CD1c-positive myeloid dendritic cell (primary cell): ENCODE measurements at regions not wholly inside any gene's neighbourhood (a gene's known extent, or its start where the extent isn't known, plus 50 kb on each side); places are given as distances from the start of the nearest gene placed in this dataset.

Experiments
- DNase-seq: peaks from one replicate; pipeline ENCODE4 v3.0.0-alpha.2; 2016; ENCODE audit errors: extremely low spot score

DNA sequence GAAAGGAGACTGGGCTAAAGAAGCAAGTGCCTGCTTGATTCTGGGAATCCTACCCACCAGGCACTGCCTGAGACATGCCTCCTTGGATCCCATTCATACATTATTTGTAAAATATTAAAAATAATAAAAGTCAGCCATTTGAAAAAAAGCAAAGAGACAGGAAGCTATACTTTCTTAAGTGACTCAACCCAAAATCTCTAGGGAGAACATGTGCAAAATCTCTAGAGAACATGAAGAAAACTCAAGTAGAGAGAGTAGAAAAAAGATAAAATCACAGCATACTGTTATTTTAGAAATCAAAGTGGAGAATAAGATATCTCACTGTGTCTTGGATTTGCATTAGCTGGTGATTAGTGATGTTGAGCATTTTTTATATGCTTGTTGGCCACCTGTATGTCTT lies 197.2 kb upstream of the GGTLC1 start:
- no peak for DNase-seq

DNA sequence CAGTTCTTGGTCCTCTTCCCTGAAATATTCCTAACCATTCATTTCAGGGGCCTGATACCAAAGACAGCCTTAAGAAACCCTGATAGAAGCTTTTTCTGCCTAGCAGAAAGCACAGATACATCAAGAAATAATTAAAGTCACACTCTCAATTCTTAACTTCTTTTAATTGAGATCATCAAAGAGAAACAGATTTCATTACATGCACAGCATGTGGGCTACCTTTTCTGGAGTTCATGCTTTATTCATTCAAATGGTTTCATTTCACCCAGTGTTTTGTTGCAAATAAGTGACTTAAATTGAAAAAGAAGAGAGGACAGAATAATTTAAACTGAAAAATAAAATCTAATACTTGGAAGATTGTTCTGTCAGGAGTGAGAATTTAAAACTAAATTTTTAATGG lies 192.6 kb upstream of the GGTLC1 start:
- no peak for DNase-seq

DNA sequence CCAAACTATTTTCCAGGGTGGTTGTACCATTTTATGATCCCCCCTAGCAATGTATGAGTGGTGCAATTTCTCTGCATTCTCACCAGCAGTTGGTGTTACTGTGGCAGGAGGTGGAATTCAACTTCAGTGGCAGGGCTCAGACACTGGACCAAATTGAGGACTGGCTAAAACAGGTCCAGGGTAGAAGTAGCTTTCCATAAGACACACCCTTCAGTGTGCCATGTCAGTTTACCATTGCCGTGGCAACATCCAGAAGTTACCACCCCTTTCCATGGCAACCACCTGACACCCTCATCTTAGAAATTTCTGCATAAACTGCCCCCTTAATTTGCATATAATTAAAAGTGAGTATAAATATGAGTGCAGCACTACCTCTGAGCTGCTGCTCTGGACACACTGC lies 180.7 kb upstream of the GGTLC1 start:
- DNase-seq = no peak

DNA sequence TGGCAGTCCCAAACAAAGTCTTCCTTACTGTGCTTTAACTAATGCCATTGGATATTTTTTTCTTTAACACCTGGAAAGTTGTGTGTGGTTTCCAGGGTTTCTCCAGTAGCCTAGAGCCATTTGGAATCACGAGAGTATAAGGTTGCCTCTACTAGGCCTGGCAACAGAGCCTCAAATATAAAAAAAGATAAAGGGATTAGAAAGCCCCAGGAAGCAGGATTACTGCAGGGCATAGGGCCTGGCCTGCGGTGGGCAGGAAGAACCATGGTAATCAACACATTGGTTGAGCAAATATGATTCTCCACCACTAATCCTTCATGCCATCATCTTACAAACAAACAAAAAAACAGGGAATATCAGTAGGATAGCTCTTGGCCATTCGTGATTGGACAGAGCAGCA lies 177.8 kb upstream of the GGTLC1 start:
- DNase-seq = no peak

DNA sequence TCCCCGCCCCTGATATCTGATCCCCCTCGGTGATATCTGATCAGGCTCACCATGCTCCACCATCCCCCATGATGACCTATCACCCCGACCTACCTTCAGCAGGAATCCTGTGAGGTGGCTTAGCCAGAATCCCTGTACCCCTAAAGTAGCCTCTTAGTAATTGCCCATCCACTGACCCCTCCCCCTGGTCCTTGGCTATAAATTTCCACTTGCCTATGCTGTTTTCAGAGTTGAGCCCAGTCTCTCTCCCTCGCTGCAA lies 177.5 kb upstream of the GGTLC1 start:
- DNase-seq = no peak

DNA sequence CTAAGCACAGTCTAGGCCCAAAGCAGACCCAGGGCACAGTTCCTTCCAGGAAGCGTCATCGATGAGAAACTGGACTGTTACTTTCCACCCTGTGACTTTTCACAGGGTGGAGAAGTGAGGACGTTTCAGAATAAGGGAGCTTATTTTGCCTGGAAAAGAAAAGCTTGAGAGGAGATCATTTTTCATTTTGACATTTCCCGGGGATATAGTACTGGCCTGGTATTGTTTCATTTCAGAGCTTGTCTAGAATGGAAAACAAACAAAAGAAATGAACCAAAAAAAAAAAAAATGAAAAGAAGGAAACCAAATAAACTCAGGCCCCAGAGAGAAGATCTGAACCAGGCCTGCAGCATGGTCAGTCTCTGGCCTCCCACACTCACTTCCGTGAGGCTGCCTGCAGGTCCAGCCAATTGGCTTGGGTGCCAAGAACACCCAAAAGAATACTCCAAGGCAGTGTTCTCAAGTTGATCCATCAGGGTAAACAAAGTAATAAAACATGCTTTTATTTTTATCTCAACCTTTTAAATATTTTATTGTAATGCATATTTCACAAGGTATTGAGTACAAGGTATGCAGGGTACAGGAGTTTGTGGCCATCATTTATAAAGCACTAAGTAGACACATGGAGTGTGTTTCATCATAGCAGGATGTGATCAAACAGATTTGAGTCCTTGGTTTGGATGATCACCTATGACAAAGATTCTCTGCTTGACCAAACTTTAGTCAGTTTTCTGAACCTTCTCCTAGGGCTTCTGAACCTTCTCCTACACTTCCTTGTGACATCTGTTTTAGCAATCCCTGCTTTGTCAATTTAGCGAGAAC lies 176.9 kb upstream of the GGTLC1 start:
- no peak for DNase-seq

DNA sequence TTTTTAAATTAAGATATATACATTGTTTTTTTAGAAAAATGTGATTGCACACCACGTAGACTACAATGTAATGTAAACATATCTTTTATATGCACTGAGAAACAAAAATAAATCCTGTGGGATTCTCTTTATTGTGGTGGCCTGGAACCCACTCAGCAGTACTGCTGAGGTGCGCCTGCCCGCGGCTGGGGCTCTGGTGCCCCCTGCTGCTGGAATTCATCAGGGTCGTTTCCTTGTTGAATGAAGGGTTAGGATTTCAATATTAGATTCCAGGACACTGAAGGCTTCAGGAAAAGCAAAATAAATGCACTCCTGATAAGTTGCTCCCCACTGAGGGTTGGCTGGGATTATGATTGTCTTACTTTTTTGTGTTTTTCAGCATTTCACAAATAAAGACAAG lies 175.8 kb upstream of the GGTLC1 start:
- DNase-seq = no peak

DNA sequence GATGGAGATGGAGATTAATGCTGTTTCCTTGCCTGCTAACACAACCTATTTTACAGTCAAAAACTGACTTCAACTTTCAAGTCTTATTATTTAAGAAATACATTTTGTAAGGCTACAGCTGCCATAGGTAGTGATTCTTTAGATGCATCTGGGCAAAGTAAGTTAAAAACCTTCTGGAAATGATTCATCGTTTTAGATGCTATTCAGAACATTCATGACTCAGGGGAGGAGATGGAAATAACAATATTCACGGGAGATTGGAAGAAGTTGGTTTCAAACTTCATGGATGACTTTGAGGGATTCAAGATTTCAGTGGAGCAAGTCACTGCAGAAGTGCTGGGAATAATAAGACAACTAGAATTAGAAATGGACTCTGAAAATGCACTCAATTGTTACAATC lies 174.9 kb upstream of the GGTLC1 start:
- no peak for DNase-seq

DNA sequence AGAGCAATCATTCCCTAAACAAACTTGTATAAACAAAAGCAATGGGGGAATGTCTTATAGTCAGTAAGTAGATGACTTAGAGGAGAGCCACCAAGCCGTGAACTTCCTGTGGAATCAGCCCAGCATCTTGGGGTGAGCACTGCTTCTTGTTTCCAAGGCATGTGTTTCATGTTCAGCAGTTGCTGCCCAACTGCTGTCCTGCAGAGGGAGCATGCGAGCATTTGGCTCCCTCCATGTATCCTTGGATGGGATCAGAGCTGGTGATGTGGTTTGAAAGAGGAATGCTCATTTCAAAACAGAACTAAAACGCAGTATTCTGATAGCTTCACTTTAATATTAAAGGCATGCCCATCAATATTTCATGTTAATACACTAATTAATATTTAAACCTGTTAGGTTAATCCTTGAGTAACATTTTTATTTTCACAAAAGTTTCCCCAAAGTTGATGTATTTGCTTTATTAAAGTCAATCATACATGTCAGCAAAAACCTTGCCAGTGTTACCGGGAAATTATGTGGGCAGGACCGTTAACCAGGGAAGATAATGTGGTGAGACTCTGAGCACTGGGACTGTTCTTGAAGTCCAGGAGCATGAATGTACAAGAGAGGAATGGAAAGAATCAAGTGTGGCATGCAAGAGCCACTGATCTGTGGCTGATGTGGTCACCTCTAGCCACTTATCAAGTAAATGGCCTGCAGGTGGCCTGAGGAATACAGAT lies 172.1 kb upstream of the GGTLC1 start:
- DNase-seq = peak; percentile 27

DNA sequence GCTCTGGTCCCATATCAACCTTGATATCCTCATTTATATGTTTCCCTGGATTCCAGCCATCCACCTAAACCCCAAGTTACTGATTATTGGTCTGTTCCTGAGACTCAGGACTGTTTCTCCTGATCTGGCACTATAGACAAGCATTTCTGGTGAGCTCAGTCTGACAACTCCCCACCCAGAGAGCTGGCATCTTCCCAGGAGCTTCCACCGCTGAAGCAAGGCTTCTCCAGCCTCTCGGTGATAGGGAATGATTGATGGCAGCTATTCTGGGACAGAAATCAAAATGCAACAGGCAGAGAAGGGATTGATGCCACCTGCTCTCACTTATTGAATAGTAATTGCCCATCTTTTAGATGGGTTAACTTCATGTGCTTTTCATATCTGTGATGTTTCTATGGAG lies 169.7 kb upstream of the GGTLC1 start:
- DNase-seq = no peak

DNA sequence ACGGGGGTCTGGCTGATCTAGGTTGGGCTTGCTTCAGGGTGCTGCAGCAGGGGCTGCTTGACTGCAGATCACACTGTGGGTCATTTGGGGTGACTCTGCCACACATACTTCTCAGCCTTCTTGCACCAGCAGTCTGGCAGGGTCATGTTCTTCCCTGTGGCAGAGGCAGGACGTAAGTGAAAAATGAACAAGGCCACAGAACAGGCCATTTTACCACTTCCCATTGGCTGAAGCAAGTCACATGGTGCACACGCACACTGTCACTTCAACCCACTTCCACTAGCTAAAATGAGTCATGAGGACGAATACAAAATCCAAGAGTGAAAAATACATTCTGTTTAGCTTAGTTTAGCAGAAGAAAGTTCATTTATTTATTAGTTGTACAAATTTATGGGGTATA lies 168.6 kb upstream of the GGTLC1 start:
- peak; percentile 26 for DNase-seq

DNA sequence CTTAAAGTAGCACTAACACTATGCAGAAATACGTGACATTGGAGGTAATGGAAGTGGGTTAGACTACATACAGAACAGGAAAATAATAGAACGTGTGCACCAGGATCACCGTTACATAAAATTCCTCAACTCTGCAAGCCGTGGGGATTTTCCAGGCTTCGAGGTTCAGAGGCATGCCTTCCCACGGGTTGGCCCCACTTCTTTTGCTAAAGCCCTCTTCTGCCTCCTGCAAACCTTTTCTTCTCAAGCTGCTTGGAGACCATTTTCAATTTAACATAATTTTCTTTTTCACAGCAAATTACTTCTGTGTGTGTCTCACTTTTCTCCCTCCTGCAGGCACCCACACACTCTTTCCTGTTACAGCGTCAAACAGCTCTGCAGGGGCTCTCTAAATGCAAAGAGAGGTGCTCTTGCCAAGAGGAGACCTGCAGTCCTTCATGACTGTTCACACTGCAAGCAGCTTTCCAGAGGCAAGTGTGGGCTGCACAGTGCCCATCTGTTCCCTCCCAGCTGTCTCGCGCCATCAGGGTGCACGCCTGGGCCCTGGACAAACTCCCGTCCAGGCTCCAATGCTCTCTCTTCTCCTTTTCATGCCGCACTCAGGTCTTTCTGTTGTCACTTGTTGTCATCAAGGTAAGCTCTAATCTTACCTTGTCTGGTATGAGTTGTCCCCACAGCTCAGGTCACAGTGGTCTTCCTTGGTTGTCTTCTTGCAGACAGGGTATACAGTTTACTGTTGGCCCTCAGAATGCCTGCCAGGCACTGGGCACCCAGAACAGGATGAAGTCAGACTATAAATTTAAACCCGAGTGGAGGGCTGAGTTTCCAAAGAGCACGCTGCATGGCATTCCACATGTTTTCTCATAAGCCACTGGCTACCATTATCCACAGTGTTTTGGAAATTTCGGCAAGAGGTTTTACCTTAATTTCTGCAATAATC lies 164.8 kb upstream of the GGTLC1 start:
- DNase-seq = no peak

DNA sequence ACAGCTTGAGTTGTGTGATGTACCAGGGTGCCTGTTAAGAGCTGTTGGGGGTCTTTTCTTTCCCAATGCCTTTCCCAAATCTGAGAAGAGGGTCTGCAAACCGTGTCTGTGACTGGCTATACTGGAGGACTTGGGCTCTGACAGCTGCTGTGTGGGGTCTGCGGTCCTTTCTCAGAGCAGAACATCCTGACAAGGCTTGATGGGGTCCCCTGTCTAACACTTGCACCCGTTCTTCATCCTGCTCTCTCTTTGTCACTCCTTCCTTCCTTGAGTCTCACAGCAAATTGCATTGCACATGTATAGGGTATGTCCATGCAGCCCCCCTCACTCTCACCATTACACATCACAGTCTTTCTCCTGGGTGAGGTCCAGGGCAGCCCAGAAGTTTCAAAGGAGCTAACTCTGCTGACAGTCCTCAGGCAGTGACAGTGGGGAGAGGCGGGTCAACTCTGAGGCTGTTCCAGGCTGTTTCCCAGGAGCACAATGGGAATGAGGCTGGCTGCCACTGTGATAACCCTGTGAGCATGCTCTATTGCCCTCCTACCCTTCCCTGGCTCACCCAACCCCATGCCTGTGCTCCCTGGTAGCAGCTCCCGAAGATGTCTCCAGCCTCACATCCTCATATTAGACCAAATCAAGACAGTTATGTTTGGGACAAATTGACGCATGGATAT lies 163.2 kb upstream of the GGTLC1 start:
- DNase-seq = no peak

DNA sequence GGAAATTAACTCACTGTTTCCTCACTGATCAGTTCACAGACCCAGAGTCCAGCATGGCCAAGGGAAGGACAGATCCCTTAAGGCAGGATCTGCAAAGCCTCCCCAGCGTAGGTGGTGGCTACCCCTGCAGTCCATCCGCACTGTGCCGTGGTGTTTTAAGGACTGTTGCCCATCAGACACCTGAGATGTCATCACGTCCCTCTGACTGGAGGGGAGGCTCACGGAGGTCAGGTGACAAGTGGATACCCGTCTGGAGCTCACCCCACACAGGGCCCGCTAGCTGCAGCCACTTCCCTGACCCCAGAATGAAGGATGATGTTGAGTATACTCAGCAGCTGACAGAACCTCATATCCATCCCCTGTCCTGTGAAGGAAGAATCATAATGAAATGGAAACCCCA lies 161.8 kb upstream of the GGTLC1 start:
- no peak for DNase-seq

DNA sequence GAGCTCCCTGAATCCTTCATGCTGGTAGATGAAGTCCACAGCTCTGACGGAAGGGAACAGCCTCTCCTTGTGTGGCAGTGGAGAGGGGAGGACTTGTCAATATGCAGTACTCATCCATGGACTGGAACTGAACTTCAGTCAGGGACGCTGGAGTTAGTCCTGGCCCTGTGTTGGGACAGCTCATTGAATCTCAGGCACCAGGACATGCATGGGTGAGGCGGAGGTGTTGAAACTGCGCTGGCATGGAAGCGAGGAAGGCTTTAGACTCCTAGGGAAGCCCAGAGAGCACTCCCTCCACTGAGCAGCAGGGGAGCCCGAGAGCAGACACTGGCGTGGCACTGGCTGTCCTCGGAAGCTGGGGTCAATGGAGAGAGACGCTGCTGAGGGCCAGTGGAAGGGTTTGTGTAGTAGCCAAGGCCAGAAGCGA lies 161.3 kb upstream of the GGTLC1 start:
- DNase-seq = peak; percentile 1

DNA sequence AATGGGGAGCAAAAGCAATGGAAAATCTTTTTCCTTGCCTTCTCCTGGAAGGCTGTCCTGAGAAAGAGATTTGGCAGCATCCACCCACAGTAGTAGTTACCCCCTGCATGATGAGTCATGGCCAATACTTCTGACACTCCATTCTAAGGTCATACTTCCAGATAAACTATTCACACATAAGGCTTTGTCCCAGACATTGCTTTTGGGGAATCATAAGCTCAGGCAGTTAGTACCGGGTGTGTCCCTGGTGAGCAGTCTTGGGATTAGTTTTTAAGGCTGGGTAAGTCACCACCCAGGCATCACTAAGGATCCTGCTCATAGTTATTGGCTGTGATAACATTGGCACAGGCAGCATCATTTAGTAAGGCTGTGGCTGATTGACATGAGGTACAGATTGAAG lies 160.6 kb upstream of the GGTLC1 start:
- no peak for DNase-seq

DNA sequence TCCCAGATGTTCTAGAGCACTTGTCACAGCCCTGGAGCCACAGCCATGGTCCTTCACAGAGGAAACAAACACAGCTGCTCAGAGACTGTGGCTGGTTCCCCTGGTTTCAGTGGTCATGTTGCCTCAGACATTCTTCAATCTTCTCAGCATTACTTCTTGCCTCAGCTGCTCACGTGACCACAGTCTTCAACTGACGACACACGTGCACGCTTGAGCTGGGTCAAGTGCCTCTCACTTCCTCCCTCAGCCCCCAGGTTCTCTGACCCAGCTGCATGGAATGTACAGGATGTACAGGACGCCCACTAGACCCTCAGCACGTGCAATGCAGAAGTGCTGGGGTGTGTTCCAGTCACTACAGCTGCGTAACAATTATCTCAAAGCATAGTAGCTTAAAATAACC lies 159.8 kb upstream of the GGTLC1 start:
- DNase-seq = peak; percentile 84

DNA sequence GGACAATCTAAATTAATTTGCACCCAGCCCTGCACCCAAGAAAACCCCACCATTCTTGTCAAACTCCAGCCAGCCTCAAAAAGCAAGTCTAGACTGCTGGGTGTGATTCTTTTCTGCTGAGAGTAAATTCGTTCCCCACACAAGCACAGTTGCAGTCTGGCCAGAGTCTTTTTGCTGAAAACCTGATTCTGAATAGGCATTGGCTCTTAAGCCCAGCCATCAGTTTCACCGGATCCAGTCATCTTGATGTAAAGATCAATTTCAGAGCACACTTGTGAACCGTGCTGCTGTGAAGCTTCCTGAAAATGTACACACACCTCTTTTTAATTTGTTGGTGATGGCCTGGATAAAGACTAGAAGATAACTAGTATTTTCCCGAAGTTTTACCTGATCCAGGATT lies 159.4 kb upstream of the GGTLC1 start:
- DNase-seq = no peak

DNA sequence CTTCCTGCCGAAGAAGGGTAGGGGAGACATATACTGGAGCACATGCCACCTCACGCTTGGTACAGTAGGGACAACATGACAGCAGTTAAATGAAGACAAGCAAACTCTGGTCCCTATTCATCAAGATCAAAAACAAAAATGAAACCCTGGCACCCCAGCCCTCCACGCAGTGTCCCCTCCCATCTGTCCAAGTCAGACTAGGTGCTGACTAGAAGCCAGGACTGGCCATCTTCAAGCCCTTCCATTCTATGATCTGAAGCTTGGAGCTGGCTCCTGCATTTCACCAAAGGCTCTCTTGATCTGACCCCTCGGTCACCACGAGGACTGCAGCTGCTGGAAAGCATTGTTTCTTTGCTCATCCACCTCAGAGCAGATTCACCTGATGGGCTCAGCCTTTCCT lies 158.9 kb upstream of the GGTLC1 start:
- no peak for DNase-seq

DNA sequence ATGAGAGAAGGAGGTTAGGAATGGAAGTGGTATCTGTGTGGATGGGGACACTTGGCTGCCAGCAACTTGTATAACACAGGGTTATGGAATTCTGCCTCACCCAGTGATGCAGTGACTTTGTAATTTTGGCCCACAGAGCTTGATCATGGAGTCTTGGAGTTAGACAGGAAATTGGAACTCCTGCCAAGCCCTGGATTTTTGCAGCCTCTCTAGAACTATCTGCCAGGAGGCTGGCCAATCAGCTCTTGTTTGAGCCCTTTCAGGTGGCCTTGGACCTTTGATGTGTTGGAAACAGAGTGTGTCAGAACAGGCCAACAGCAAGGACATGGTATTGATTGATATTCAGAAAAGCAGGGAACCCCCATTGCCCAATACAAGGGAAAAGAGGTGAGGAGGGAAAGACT lies 157.7 kb upstream of the GGTLC1 start:
- DNase-seq = no peak

DNA sequence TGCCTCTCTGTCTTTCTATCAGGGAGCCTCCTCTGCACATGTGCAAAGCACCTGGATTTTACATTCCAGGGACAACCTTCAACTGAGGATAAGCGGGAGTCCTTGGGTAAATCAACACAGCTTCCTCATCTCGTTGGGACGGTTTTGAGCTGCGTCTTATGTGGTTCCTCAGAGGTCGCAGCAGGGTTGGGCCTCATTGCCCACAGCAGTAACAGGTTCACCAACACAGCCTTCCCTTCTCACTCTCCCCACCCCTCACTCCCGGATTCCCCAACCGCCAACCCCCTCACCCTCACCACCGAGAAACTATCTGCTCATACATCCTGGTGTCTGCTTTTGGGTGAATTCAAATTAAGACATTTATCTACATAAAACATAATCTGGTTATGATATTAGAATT lies 155.8 kb upstream of the GGTLC1 start:
- DNase-seq = no peak

DNA sequence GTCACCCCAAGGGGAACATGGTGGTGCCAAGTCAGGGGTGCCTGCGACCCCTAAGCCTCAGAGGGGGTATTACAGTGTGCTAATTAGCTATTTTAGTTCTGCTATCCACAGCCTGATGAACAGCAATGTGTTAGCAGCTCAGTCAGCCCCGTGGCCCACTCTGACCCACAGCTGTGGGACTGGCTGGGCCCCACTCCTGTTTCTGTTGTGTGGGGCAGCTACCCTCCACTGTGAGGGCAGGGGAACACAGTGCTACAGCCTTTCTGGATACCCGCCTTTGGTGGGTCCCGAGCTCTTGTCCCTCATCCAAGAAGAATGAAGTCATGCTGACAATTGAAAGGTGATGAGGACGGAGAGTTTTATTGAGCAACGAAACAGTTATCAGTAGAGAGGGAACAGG lies 152.5 kb upstream of the GGTLC1 start:
- DNase-seq = no peak
